ENCODE measurements at regions not wholly inside any gene's neighbourhood (a gene's known extent, or its start where the extent isn't known, plus 50 kb on each side); places are given as distances from the start of the nearest gene placed in this dataset.

DNA sequence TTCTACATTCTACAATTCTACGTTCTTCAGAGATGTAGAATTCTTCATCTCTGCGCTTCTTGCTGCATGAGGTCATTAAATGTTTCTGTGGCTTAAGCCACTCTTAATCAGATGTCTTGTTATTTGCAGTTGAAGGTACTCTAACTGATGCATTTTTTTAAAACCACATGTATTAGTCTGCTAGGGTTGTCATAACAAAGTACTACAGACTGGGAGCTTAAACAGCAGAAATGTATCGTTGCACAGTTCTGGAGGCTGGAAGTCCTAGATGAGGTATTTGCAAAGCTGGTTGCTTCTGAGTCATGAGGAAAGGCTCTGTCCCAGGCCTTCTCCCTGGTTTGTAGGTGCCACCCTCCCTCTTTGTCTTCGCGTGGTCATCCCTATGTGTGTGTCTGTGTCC lies 176.3 kb upstream of the GLI2 start:
- no peaks in the 10 kb centered on the region for H3K9me3 ChIP-seq
- no peaks in the 10 kb centered on the region for H3K27me3 ChIP-seq (ENCODE audit: low read depth)
- H3K4me3 ChIP-seq = no peak overlapping the region
- in situ Hi-C loops (cut with MboI; ENCODE audit: low sequenced_read_pairs) = no loop called here
- no peaks in the 10 kb centered on the region for H3K4me1 ChIP-seq
- no peak for DNase-seq (ENCODE audit: low spot score in 2 of 2)
- H3K36me3 ChIP-seq (replicated peaks) = no peaks in the 10 kb centered on the region

DNA sequence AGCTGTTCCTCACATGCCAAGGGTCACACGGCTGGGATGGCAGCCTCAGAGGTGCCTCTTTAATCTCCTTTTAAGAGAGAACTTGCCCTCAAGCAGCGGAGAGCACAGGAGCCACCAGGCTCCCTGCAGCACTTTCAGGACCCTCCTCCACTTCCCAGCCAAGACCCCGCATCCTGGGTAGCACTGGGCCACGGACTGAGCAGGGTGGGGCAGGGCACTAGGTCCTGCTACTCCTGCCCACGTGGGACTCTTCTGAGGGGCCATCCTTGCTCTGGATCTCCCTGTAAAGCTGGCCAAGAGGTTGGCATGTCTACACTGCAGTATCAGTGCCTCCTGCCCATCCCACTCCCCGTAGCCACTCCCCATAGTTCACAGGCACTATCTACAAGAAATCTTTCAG lies 175.3 kb upstream of the GLI2 start:
- Histone ChIP-seq H3K4me3 (no peak overlapping the region), H3K36me3 (replicated peaks) (no peaks in the 10 kb centered on the region), H3K4me1 (no peaks in the 10 kb centered on the region), H3K27me3 (ENCODE audit: low read depth) (no peaks in the 10 kb centered on the region), H3K9me3 (no peaks in the 10 kb centered on the region)
- in situ Hi-C loops (cut with MboI; ENCODE audit: low sequenced_read_pairs) = no loop called here
- DNase-seq (ENCODE audit: low spot score in 2 of 2) = no peak

DNA sequence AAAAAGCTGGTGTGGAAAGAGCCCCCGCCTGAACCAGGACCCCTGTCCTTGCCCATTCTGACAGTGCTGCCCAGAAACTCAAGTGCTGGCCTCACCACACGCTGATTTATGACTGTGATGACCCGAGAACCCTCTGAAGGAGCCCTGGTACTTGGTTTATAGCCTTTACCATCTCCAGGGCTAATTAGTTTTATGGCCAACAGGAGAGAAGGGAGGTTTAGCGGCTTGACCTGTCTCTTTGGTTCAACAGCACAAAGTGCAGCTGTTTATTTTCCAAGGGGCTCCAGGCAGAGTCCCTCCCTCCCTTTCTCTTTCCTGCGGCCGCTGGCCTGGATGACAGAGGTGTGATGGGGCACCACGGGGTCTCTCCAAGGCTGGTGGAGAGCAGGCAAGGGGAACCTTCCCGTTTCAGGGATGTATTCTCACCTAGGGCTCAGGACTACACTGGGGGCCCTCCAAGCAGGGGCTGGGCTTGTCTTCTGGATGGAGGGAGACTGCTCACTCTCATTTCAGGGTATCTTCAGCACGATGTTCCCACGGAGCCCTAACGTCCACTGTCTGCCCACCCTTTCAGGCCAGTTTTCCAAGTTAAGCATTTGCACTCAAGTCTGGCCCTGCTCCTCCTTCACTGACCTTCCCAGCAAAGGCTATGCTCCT lies 174.2 kb upstream of the GLI2 start:
- Histone ChIP-seq H3K4me1 (no peaks in the 10 kb centered on the region), H3K4me3 (no peak overlapping the region), H3K27me3 (ENCODE audit: low read depth) (no peaks in the 10 kb centered on the region), H3K9me3 (no peaks in the 10 kb centered on the region), H3K36me3 (replicated peaks) (no peaks in the 10 kb centered on the region)
- in situ Hi-C loops (cut with MboI; ENCODE audit: low sequenced_read_pairs) = no loop called here
- DNase-seq (ENCODE audit: low spot score in 2 of 2) = no peak

DNA sequence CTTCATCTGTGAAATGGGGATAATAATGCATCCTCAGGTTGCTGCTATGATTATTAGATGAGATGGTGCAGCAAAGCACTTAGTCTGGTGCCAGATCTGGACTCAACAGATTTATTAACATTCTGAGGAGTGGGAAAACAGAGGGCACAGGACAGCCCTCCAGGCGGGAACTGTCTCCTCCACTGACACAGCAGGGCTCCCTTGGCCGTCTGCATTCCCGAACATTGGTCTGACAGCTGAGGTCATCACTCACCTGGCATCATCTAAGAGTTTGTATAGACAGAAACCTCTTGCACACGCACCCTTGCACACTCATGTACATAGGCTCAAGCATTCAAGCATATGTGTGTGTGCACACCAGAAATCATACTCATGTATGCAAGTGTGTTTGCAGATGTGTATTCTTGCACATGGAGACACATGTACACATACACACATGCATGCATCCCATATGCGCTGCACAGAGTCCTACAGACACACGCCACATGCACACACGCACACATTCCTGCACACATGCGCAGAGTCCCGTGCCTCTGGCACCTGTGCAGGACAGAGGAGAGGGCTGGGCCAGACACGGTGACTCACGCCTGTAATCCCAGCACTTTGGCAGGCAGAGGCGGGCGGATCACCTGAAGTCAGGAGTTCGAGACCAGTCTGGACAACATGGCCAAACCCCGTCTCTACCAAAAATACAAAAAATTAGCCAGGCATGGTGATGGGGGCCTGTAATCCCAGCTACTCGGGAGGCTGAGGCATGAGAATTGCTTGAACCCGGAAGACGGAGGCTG lies 173.3 kb upstream of the GLI2 start:
- in situ Hi-C loops (cut with MboI; ENCODE audit: low sequenced_read_pairs) = no loop called here
- no peak for DNase-seq (ENCODE audit: low spot score in 2 of 2)
- no peaks in the 10 kb centered on the region for H3K9me3 ChIP-seq
- H3K4me1 ChIP-seq = no peaks in the 10 kb centered on the region
- H3K36me3 ChIP-seq (replicated peaks) = no peaks in the 10 kb centered on the region
- H3K27me3 ChIP-seq (ENCODE audit: low read depth) = no peaks in the 10 kb centered on the region
- no peak overlapping the region for H3K4me3 ChIP-seq

DNA sequence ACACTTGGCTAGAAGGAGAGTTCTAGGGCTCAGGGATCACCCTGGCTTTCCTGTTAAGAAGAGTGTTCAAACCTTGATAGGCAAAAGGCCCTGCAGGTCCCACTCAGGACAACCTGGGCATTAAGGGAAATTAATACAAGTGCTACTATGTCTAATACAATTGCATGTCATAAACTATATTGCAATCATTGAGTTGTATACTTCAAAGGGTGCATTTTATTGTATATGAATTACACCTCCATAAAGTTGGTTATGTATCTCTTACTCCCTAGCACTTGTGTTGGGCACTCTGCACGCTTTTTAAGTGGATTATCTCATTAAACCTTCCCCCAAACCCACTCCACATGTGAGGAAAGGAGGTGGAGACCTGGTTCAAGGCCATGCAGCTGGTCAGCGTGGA lies 172.1 kb upstream of the GLI2 start:
- H3K9me3 ChIP-seq = no peaks in the 10 kb centered on the region
- no peaks in the 10 kb centered on the region for H3K4me1 ChIP-seq

DNA sequence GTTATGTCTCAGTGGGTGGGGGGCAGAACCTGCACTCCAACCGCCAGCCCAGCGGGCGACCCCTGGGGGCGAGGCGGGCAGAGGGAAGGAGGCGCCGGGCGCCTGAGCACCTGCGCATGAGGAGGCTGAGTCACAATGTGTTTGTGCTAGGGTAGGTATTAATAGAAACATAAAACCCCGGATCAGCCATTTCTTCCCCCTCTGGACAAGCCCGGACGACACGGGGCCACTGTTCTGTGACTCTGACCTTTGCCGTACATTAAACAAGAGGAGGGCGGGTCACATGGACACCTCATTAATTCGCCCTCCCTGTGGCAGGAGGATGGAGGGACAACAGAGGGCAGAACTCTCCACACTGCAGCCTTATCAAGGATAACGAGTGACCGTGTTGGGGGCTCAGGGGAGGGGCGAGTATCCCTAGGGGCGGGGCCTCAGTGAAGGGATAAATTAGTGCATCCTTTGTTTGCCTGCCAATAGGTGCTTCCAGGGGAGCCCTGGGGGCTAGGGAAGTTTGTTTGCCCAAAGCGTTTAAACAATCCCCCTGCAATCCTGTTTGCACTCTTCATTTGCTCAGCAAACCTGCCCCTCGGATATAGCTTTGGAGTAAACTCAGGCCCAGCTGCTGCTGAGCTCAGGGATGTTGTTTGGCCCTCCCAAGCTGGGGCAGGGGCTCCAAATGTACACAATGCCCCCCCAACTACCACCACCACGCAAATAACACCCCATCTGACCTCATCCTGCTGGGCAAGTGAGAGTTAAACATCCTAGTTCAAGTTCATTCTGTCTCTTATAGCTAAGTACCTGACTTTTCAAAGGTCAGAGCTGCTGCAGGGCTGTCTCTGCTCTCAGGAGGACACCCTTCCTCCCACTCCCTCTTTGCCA lies 171.2 kb upstream of the GLI2 start:
- Histone ChIP-seq H3K27me3 (ENCODE audit: low read depth) (no peaks in the 10 kb centered on the region), H3K9me3 (no peaks in the 10 kb centered on the region), H3K4me3 (no peak overlapping the region), H3K36me3 (replicated peaks) (no peaks in the 10 kb centered on the region), H3K4me1 (no peaks in the 10 kb centered on the region)
- DNase-seq (ENCODE audit: low spot score in 2 of 2) = peak in 1 of 2 experiments; percentile 39
- in situ Hi-C loops (cut with MboI; ENCODE audit: low sequenced_read_pairs) = no loop called here

More for the DNA sequence above, 172.1 kb upstream of the GLI2 start:
- Histone ChIP-seq H3K27me3 (ENCODE audit: low read depth) (no peaks in the 10 kb centered on the region), H3K4me3 (no peak overlapping the region), H3K36me3 (replicated peaks) (no peaks in the 10 kb centered on the region)
- in situ Hi-C loops (cut with MboI; ENCODE audit: low sequenced_read_pairs) = no loop called here
- DNase-seq (ENCODE audit: low spot score in 2 of 2) = no peak

DNA sequence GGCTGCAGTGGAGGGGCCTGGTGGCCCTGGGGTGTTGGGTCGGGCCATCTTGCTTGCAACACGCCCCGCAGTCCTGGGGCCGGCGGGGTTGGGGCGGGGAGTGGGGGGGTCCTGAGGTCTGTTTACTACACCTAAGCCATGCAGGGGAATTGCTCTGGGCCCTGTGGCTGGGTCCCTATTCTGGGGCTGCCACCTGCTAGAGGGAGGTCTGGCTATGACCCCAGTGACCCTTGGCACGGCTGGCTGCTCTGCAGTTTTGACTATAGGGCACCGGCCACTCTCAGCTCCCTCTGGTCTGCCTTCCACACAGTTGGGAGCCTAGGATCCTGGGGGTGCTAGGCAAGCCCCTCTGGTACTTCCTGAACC lies 170.6 kb upstream of the GLI2 start:
- in situ Hi-C loops (cut with MboI; ENCODE audit: low sequenced_read_pairs) = no loop called here
- no peak for DNase-seq (ENCODE audit: low spot score in 2 of 2)

DNA sequence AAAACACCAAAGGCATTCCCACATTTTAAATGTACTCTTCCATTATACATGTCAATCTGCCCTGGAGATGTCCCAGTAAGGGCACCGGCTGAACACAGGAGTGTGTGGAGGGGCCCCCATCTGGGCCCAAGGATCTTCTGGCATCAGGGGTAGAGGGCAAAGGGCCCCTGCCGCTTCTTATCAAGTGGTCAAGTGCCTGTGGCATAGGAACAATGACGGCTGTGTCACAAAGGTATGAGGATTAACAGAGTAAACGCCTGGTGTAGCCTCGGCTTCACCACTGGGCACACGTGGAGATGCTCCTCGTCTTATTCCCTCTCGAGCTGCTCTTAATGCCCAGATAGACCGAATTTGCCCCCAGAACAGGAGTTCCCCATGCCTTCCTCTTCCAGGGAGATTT lies 169.7 kb upstream of the GLI2 start:
- H3K4me1 ChIP-seq = no peaks in the 10 kb centered on the region
- no peaks in the 10 kb centered on the region for H3K27me3 ChIP-seq (ENCODE audit: low read depth)
- H3K36me3 ChIP-seq (replicated peaks) = no peaks in the 10 kb centered on the region
- in situ Hi-C loops (cut with MboI; ENCODE audit: low sequenced_read_pairs) = no loop called here
- H3K4me3 ChIP-seq = no peak overlapping the region
- DNase-seq (ENCODE audit: low spot score in 2 of 2) = no peak
- H3K9me3 ChIP-seq = no peaks in the 10 kb centered on the region

More for the DNA sequence above, 170.6 kb upstream of the GLI2 start:
- H3K4me1 ChIP-seq = no peaks in the 10 kb centered on the region
- no peak overlapping the region for H3K4me3 ChIP-seq
- H3K9me3 ChIP-seq = no peaks in the 10 kb centered on the region
- no peaks in the 10 kb centered on the region for H3K27me3 ChIP-seq (ENCODE audit: low read depth)
- H3K36me3 ChIP-seq (replicated peaks) = no peaks in the 10 kb centered on the region

DNA sequence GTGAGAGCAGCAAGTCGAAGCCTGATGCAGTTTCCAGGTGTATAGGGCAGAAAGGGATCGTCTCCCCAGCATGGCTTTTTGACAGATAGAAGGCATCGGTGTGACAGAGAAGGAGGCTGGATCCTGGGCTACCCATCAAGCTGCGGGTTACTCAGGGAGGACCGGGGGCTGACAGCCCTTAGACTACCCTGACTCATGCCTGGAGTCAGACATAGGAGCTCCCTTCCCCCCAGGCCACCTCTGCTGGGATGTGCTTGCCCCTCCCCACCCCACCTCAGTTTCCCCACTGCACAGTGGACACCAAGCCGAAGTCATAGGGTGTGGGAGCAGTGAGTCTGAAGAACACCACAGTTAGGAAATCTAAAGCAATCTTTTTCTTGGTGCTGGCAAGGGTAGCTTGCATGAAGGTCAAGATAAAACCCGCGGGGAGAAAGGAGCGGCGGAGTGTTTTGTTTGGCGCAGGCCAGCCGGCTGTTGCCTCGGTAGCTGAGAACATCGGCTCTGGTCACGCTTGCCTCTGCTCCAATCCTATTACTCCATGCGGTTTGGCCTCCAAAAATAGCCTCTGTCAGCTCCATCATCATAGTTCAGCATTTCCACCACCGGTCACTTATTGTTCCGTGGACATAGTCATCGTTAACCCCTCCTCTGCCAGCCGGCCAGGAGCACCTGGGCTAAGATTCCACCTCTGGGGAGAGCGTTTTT lies 169.2 kb upstream of the GLI2 start:
- Histone ChIP-seq H3K36me3 (replicated peaks) (no peaks in the 10 kb centered on the region), H3K9me3 (no peaks in the 10 kb centered on the region), H3K4me3 (no peak overlapping the region), H3K4me1 (no peaks in the 10 kb centered on the region), H3K27me3 (ENCODE audit: low read depth) (no peaks in the 10 kb centered on the region)
- in situ Hi-C loops (cut with MboI; ENCODE audit: low sequenced_read_pairs) = no loop called here
- no peak for DNase-seq (ENCODE audit: low spot score in 2 of 2)

DNA sequence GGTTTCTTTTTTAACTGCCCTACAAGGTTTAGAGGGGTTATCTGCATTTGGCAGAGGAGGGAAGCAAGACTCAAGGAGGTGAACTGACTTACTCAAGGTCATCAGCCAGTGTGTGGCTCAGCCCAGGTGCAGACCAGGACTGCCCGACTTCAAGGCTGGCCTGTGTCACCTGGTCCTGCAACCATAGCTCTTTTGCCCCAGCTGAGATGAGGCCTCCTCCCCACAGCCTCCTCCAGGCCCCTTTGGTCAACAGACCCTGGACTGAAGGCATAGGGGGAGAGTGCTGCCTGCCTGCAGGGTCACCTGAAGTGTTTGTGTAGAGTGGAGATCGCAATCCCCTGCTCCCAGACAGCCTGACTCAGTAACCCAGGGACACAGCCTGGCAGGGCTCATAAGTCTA lies 168.5 kb upstream of the GLI2 start:
- in situ Hi-C loops (cut with MboI; ENCODE audit: low sequenced_read_pairs) = no loop called here
- H3K4me3 ChIP-seq = no peak overlapping the region
- no peaks in the 10 kb centered on the region for H3K4me1 ChIP-seq
- no peaks in the 10 kb centered on the region for H3K36me3 ChIP-seq (replicated peaks)
- H3K27me3 ChIP-seq (ENCODE audit: low read depth) = no peaks in the 10 kb centered on the region
- H3K9me3 ChIP-seq = no peaks in the 10 kb centered on the region
- DNase-seq (ENCODE audit: low spot score in 2 of 2) = no peak

DNA sequence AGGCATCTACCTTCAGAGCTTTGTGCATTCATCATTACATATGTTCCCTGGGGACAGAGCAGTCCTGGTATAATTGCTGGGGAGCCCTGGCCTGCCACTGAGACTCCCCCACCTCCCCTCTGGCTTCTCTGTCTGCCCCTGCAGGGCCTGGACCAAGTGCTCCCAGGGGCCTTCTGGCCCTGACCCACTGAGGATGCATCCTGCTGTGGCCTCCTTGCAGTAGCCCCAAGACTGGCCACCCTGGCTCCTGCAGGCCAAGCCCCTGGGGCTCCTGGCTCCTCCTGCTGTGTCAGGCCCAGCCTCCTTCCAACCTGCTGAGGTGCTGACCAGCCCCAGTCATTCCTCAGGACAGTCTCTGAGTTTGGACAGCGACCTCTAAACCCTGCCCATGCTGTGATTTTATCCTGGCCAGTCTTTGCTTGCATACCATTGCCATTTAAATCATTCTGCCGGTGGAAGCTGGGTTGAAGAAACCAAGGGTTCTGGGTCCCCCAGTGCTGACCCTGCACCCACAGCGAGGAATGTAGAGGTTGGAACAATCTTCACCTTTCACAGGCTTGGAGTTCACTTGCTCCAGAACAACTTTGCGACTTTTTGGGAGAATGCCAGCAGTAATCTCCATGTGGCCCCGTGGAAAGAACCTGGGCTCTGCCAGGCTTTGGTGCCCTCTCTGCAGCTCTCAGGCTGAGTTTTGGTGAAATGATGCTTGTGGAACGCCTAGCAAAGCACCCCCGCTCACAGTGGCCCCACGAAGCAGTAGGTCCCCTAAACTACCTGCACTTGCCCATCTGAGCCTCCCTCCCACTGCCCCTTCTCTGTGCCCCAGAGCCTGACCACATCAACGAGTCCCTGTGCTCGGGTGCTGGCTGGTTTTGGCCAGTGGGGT lies 167.3 kb upstream of the GLI2 start:
- no peaks in the 10 kb centered on the region for H3K36me3 ChIP-seq (replicated peaks)
- H3K4me3 ChIP-seq = no peak overlapping the region
- no peaks in the 10 kb centered on the region for H3K4me1 ChIP-seq
- H3K27me3 ChIP-seq (ENCODE audit: low read depth) = no peaks in the 10 kb centered on the region
- no peak for DNase-seq (ENCODE audit: low spot score in 2 of 2)
- no peaks in the 10 kb centered on the region for H3K9me3 ChIP-seq
- in situ Hi-C loops (cut with MboI; ENCODE audit: low sequenced_read_pairs) = no loop called here

DNA sequence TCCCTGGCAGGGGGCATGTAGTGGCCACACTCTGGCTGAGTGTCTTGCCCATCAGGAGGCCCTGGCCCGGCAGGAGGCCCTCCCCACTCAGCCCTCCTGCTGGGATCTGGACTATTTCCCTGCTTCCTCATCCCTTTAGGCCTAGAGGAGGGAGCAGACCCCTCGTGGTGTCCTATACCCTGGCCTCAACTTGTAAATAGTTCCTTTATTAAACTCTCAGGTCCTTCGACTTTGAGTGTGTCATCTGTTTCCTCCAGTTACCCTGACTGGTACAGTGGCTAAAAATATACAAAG lies 166.7 kb upstream of the GLI2 start:
- H3K27me3 ChIP-seq (ENCODE audit: low read depth) = no peaks in the 10 kb centered on the region
- in situ Hi-C loops (cut with MboI; ENCODE audit: low sequenced_read_pairs) = no loop called here
- H3K4me1 ChIP-seq = no peaks in the 10 kb centered on the region
- H3K36me3 ChIP-seq (replicated peaks) = no peaks in the 10 kb centered on the region
- no peak overlapping the region for H3K4me3 ChIP-seq
- no peak for DNase-seq (ENCODE audit: low spot score in 2 of 2)
- no peaks in the 10 kb centered on the region for H3K9me3 ChIP-seq

DNA sequence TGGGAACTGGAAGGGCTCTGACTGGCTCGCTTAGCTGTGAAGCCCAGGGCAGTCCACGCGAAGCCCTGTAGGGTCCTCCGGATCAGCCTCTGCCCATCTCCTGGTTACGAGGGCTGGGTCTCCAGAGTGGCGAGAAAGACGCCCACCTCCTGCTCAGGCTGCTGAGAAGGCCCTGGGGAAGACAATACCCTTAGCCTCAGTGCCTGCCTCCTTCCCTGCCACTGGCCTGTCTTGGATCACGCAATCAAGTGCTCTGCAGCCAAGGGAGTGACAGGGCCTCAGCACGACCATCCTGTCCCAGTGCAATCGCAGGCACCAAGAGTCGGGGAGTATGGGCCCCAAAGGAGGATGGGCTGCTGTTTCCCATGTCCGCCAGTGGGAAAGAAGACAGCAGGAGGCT lies 165.7 kb upstream of the GLI2 start:
- Histone ChIP-seq H3K9me3 (no peaks in the 10 kb centered on the region), H3K36me3 (replicated peaks) (no peaks in the 10 kb centered on the region), H3K4me1 (no peaks in the 10 kb centered on the region), H3K4me3 (no peak overlapping the region), H3K27me3 (ENCODE audit: low read depth) (no peaks in the 10 kb centered on the region)
- DNase-seq (ENCODE audit: low spot score in 2 of 2) = no peak
- in situ Hi-C loops (cut with MboI; ENCODE audit: low sequenced_read_pairs) = no loop called here
